ENCODE measurements at regions not wholly inside any gene's neighbourhood (a gene's known extent, or its start where the extent isn't known, plus 50 kb on each side); places are given as distances from the start of the nearest gene placed in this dataset.

DNA sequence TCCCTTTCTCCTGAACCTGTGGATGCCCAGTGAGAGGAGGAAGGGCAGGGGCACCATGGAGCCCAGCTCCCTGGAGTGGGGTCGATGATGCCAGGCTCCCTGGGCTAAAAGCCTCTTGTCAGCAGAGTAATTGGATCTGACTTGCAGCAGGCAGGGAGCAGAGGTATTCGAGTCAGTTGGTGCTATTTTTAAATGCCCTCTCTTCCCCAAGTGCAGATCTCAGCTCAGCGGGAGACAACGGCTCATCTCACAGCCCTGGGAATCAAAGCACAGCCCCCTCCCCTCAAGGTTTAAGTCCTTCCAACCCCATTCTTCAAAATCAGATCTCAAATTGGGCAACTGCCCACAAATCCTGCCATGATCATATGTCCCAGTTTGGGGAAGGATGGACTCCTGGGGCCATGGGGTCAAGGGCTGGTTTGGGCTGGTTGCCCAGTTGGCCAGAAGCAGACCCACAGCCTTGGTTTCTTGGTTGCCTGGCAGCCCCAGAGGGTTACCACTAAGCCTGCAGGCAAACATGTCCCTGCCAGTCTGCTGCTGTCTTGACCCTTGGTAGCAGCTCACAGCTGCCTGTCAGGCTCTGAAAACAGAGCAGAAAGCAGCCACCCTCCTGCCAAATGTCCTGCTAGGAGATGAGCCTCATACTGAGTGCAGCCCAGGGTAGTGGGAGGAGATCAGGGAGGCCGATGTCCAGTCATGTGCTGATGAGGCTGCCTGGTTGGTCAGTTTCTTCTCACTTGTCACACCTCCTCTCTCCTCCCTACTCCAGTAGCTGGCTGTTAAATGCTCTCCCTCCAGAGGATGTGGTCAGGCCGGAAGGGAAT, 244.9 kb downstream of the LOXHD1 start:
- no peaks in the 10 kb centered on the region for H3K36me3 ChIP-seq (ENCODE audit: control insufficient read depth, insufficient read depth, low read length)
- no peak overlapping the region for H3K4me3 ChIP-seq (ENCODE audit: low read depth, low read length)
- DNase-seq (ENCODE audit: low read depth), result no peak
- H3K27me3 ChIP-seq (ENCODE audit: control insufficient read depth, insufficient read depth, low read length), result peaks cover 5% of the 10 kb centered on the region
- TF ChIP-seq, protein P1, sequence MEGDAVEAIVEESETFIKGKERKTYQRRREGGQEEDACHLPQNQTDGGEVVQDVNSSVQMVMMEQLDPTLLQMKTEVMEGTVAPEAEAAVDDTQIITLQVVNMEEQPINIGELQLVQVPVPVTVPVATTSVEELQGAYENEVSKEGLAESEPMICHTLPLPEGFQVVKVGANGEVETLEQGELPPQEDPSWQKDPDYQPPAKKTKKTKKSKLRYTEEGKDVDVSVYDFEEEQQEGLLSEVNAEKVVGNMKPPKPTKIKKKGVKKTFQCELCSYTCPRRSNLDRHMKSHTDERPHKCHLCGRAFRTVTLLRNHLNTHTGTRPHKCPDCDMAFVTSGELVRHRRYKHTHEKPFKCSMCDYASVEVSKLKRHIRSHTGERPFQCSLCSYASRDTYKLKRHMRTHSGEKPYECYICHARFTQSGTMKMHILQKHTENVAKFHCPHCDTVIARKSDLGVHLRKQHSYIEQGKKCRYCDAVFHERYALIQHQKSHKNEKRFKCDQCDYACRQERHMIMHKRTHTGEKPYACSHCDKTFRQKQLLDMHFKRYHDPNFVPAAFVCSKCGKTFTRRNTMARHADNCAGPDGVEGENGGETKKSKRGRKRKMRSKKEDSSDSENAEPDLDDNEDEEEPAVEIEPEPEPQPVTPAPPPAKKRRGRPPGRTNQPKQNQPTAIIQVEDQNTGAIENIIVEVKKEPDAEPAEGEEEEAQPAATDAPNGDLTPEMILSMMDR (IDR thresholded peaks at IDR 0.05; ENCODE audit: insufficient read depth, low read length, poor library complexity, severe bottlenecking), result no peak

DNA sequence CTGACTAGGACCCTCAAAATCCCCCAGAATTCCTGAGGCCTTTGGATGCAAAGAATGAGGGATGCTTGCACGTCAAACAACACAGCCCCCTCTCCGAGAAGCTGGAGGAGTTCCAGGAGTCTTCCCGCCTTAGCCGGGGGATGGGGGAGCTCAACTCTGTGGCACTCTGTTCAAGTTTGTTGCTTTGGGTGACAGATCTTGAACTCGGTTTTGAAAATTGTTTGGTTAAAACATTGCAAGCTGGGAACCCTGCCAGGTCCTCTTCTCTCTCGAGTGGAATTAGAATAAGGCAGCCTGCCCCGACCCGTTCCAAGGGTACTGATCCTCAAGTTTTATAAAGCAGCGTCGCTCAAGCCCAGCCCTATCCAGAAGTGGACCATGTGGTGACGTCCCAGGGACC, 244.1 kb downstream of the LOXHD1 start:
- TF ChIP-seq, protein P1 (IDR thresholded peaks at IDR 0.05; ENCODE audit: insufficient read depth, low read length, poor library complexity, severe bottlenecking), result no peak
- DNase-seq (ENCODE audit: low read depth), result no peak
- Histone ChIP-seq H3K27me3 (ENCODE audit: control insufficient read depth, insufficient read depth, low read length) (peaks cover 4% of the 10 kb centered on the region), H3K36me3 (ENCODE audit: control insufficient read depth, insufficient read depth, low read length) (no peaks in the 10 kb centered on the region), H3K4me3 (ENCODE audit: low read depth, low read length) (no peak overlapping the region)

DNA sequence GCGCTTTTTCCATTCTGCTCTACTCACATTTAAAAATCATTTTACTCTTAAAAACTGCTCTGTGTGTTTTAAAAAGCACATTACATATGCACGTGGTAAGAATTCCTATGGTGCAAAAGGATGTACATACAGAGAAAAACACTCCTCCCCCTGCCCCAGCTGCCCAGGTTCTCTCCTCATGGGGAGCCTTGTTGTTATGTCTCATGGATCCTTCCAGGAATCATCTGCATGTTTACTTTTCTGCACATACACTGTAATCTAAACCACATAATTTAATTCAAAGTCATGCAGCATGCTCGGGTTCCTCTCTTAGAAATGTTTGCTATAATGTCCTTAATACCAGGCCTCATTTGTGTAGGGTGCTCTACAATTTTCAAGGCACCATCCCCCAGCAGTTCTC, 243.3 kb downstream of the LOXHD1 start:
- Histone ChIP-seq H3K27me3 (ENCODE audit: control insufficient read depth, insufficient read depth, low read length) (peaks cover 3% of the 10 kb centered on the region), H3K4me3 (ENCODE audit: low read depth, low read length) (no peak overlapping the region), H3K36me3 (ENCODE audit: control insufficient read depth, insufficient read depth, low read length) (no peaks in the 10 kb centered on the region)
- no peak for DNase-seq (ENCODE audit: low read depth)
- TF ChIP-seq, protein P1 (IDR thresholded peaks at IDR 0.05; ENCODE audit: insufficient read depth, low read length, poor library complexity, severe bottlenecking), result no peak

DNA sequence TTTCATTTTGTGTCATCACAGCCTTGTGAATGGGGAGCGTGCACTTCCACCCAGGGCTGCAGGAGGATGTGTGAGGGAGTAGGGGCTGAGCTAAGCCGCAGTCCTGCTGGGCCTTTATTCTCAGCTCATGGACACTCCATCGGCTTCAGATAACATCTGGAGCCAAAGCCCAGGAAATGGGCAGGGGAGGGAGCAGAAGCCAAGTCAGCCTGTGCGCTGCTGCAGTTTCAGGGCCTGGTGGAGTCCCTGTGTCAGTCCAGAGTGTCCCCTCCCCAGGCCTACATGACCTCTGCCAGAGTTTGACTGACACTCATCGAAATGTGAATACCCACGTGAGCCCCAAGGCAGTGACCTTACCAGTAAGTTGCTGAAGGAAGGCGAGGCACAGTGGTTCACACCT, 242.2 kb downstream of the LOXHD1 start:
- TF ChIP-seq, protein P1 (IDR thresholded peaks at IDR 0.05; ENCODE audit: insufficient read depth, low read length, poor library complexity, severe bottlenecking), result no peak
- no peak for DNase-seq (ENCODE audit: low read depth)
- Histone ChIP-seq H3K27me3 (ENCODE audit: control insufficient read depth, insufficient read depth, low read length) (peaks cover 3% of the 10 kb centered on the region), H3K4me3 (ENCODE audit: low read depth, low read length) (no peak overlapping the region), H3K36me3 (ENCODE audit: control insufficient read depth, insufficient read depth, low read length) (no peaks in the 10 kb centered on the region)

DNA sequence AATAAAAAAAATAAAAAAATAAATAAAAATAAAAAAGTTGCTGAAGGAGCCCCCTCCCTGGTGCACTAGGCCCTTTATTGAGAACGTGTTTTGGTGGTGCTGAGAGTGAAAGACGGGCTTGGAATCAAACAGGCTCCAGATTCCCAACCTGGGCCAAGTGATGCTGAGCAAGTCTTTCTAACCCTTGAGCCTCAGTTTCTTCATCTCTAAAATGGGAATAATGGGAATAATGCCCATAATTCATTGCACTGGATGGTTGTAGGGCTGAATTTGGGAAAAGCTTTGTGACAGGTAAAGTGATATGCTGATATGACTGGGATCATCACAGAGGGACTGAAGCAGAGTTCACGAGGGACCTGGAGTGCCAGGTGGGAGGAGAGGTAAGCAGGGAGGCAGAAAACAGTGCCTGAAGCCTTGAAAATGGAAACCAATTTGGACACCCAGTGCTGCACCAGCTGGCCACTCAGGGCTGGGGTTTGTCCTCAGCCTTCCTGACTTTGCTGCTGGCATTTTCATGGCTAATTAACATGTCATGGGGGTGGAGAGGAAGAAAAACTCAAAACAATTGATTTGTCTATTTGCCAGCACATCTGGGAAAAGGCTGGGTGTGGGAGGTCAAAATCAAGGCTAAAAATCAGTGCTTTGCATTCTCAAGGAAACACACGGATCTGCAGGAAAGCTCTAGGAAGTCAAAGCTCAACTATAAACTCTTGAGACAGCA, 241.3 kb downstream of the LOXHD1 start:
- H3K36me3 ChIP-seq (ENCODE audit: control insufficient read depth, insufficient read depth, low read length), result no peaks in the 10 kb centered on the region
- no peak for DNase-seq (ENCODE audit: low read depth)
- H3K4me3 ChIP-seq (ENCODE audit: low read depth, low read length), result no peak overlapping the region
- TF ChIP-seq, protein P1 (IDR thresholded peaks at IDR 0.05; ENCODE audit: insufficient read depth, low read length, poor library complexity, severe bottlenecking), result no peak
- no peaks in the 10 kb centered on the region for H3K27me3 ChIP-seq (ENCODE audit: control insufficient read depth, insufficient read depth, low read length)
